Karpas-422 (cell line): ENCODE measurements at regions not wholly inside any gene's neighbourhood (a gene's known extent, or its start where the extent isn't known, plus 50 kb on each side); places are given as distances from the start of the nearest gene placed in this dataset.

Source experiments
- DNase-seq: peaks from one replicate; pipeline ENCODE4 v3.0.0-alpha.2; 2015
- H2AFZ ChIP-seq: fragments of 200-600 bp; sonication (generic); 2 replicates; pipeline ENCODE4 v1.6.1; 2014; ENCODE audit warnings: antibody characterized with exemption, low read length, mixed read lengths
- H3K27ac ChIP-seq: fragments of 200-600 bp; sonication (generic); 2 replicates; pipeline ENCODE4 v1.5.1; 2014; ENCODE audit warnings: mild to moderate bottlenecking, low read length, moderate library complexity
- H3K27me3 ChIP-seq: fragments of 200-600 bp; sonication (generic); 2 replicates; pipeline ENCODE4 v1.6.1; 2014; ENCODE audit warnings: low read length, mixed read lengths
- H3K36me3 ChIP-seq: fragments of 200-600 bp; sonication (generic); 2 replicates; pipeline ENCODE4 v1.6.1; 2014; ENCODE audit warnings: low read length, mixed read lengths; ENCODE audit not compliant: insufficient read depth
- H3K4me1 ChIP-seq: fragments of 200-600 bp; sonication (generic); 2 replicates; pipeline ENCODE4 v1.6.1; 2014; ENCODE audit warnings: mild to moderate bottlenecking, low read length, mixed read lengths
- H3K4me2 ChIP-seq: fragments of 200-600 bp; sonication (generic); 2 replicates; pipeline ENCODE4 v1.6.1; 2014; ENCODE audit warnings: low read length, low read depth, mild to moderate bottlenecking; ENCODE audit not compliant: poor library complexity, severe bottlenecking
- H3K4me3 ChIP-seq: fragments of 200-600 bp; sonication (generic); 2 replicates; pipeline ENCODE4 v1.5.1; 2014; ENCODE audit warnings: mild to moderate bottlenecking, antibody characterized with exemption, low read length, mixed read lengths
- H3K79me2 ChIP-seq: fragments of 200-600 bp; sonication (generic); 2 replicates; pipeline ENCODE4 v1.6.1; 2014; ENCODE audit warnings: mild to moderate bottlenecking, low read length, mixed read lengths
- H3K9ac ChIP-seq: fragments of 200-600 bp; sonication (generic); 2 replicates; pipeline ENCODE4 v1.6.0; 2014; ENCODE audit warnings: low read length
- H3K9me2 ChIP-seq: fragments of 200-600 bp; sonication (generic), shearing (Covaris generic); replicated peaks from 2 replicates; pipeline ENCODE4 v1.6.0; 2014; ENCODE audit warnings: mild to moderate bottlenecking, low read length, moderate library complexity; ENCODE audit not compliant: insufficient read depth
- H3K9me3 ChIP-seq: fragments of 300-700, 200-600 bp; sonication (generic); 2 replicates; pipeline ENCODE4 v1.6.1; 2014; ENCODE audit warnings: low read length, mixed read lengths
- H4K20me1 ChIP-seq: fragments of 200-600 bp; sonication (generic); 2 replicates; pipeline ENCODE4 v1.6.1; 2014; ENCODE audit warnings: mild to moderate bottlenecking, antibody characterized with exemption, low read length, low read depth; ENCODE audit not compliant: insufficient read depth

DNA sequence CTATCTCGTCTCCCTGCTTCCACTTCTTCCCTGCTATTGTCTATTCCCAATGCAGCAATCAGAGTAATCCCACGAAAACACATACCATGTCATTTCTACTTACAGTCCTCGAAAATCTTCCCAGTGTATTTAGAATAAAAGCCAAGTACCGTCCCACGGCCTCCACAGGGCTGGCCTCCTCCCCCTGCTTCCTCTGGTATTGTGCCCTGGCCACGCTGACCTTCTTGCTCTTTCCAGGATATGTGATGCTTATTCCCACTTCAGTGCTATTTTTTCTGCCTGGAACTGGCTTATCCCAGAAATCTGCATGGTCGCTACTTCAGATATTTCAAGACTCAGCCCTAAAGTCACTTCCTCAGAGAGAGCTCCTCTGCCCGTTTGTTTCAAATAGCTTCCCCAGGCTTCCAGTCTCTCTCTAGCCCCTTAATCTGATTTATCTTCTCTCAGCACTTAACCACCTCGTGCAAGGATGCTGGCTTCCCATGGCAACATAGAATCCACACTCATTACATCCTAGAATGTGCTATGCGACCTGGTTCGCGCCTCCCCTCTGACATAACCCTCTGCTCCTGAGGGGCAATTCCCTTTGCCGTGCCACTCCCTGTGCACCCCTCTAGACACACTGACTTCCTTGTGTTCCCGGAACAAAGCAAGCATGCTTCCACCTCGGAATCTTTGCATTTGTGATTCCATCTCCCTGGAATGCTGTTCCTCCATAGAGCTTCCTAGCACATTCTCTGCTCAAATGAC is 365.9 kb downstream of the ZSWIM6 start:
- no peak overlapping the region for H2AFZ ChIP-seq
- H3K27me3 ChIP-seq: no peaks in the 10 kb centered on the region; the same call in 1 of the 2 replicates
- H3K27ac ChIP-seq: no peak overlapping the region
- no peaks in the 10 kb centered on the region for H3K4me1 ChIP-seq
- H3K4me3 ChIP-seq: no peak overlapping the region
- no peaks in the 10 kb centered on the region for H3K9me2 ChIP-seq
- H3K79me2 ChIP-seq: no peaks in the 10 kb centered on the region
- no peaks in the 10 kb centered on the region for H3K9me3 ChIP-seq
- no peaks in the 10 kb centered on the region for H4K20me1 ChIP-seq
- no peak for DNase-seq
- H3K4me2 ChIP-seq: no peak overlapping the region
- no peaks in the 10 kb centered on the region for H3K36me3 ChIP-seq
- no peak overlapping the region for H3K9ac ChIP-seq

DNA sequence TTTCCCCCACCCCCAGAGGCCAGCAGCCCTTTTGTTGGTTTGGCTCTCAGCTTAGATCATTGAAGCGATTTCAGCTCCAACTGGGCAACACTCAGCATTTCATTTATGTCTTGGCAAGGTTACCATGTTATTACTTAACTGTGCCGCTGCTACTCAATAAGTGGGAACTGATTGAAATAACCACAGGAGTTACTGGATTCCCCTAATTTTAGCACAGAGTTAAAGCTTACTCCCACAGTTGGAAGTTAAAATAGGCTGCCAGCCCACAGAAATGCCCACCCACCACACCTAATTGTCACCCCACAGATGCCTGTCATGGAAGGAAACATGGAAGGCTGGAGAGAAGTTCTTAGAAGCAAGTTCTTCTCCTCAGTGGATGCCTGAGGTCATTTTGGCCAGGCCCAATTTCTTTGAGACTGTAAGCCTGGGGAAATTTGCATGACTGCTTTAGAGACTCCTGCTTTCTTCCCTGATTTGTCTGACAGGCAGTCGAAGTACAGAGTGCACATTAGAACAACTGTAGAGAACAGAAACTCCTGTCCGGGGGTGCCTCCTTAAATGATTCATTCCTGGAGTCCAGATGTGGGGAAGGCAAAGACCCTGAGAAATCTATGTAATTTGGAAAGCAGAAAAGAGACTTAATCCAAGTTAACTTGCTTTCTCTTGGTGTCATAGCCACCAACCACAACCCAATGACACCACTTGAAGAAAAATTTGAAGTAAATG is 370.0 kb downstream of the ZSWIM6 start:
- no peaks in the 10 kb centered on the region for H3K4me1 ChIP-seq
- no peak overlapping the region for H2AFZ ChIP-seq
- H3K4me3 ChIP-seq: no peak overlapping the region
- H3K27ac ChIP-seq: no peak overlapping the region
- H3K9me3 ChIP-seq: no peaks in the 10 kb centered on the region
- DNase-seq: no peak
- H4K20me1 ChIP-seq: no peaks in the 10 kb centered on the region
- H3K9ac ChIP-seq: no peak overlapping the region
- no peaks in the 10 kb centered on the region; the same call in 1 of the 2 replicates for H3K27me3 ChIP-seq
- H3K79me2 ChIP-seq: no peaks in the 10 kb centered on the region
- no peaks in the 10 kb centered on the region for H3K9me2 ChIP-seq
- H3K36me3 ChIP-seq: no peaks in the 10 kb centered on the region
- no peak overlapping the region for H3K4me2 ChIP-seq

DNA sequence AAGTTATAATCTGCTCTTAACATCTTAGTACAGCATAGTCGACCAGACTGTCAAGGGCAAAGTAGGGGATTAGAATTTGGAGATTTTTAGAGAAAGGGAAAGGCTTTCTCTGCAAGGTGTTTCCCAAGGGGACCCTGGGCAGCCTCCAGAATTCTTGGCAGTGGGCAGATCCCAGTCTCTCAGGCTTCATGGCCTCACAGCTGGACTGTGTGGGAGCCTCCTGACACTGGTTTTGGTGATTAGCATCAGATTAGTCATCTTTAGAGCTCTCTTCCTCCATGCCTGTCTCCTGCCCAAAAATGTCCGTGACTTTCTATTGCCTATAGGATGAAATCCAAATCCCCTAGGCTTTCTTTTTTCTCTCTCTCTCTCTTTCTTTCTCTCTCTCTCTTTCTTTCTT is 370.7 kb downstream of the ZSWIM6 start:
- Histone ChIP-seq H3K4me2 (no peak overlapping the region), H3K27ac (no peak overlapping the region)

DNA sequence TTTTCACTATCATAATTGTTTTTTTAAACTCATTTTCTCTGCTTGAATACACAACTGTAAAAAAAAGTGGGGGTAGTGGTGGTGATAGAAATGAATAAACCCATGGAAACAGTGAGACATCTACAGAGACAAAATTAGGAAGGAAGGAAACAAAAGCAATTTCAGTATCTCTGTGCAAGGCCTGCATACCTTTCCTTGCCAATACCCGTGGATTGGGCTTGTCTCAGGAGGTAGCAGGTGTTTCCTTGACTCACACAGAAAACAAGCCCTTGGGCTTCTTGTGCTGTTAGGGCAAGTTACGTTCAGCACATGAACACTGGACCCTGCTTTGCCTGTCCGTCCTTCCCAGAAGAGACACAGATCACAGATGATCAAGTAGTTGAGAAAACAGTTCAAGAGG is 372.2 kb downstream of the ZSWIM6 start:
- no peak for DNase-seq
- Histone ChIP-seq H4K20me1 (no peaks in the 10 kb centered on the region), H3K4me3 (no peak overlapping the region)

More for the DNA sequence above, 370.7 kb downstream of the ZSWIM6 start:
- DNase-seq: no peak
- Histone ChIP-seq H3K4me1 (no peaks in the 10 kb centered on the region), H3K4me3 (no peak overlapping the region), H3K9ac (no peak overlapping the region), H2AFZ (no peak overlapping the region), H3K9me3 (no peaks in the 10 kb centered on the region), H3K9me2 (no peaks in the 10 kb centered on the region), H4K20me1 (no peaks in the 10 kb centered on the region), H3K27me3 (no peaks in the 10 kb centered on the region; the same call in 1 of the 2 replicates), H3K36me3 (no peaks in the 10 kb centered on the region), H3K79me2 (no peaks in the 10 kb centered on the region)

DNA sequence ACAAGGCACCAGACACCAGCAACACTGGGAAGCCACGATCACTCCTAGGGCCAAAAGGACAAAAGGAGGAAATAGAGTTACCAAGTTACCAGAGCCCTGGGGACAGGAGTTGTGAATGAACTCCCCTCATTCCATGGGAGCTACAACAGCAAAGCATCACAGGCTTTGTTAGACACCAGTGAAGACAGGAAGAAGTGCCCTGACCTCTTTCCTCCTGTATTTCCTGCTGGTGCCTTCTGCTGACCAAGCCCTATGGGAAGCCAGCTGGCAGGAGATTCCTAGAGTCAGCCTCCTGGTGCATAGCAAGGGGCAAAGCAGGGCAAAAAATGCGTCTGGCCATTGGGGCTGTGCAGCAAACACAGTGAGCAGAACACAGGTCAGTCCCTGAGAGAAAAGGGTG is 374.7 kb downstream of the ZSWIM6 start:
- Histone ChIP-seq H3K9me2 (no peaks in the 10 kb centered on the region), H3K9me3 (no peaks in the 10 kb centered on the region), H3K27ac (no peak overlapping the region)

More for the DNA sequence above, 372.2 kb downstream of the ZSWIM6 start:
- Histone ChIP-seq H3K27me3 (no peaks in the 10 kb centered on the region; the same call in 1 of the 2 replicates), H3K9ac (no peak overlapping the region), H2AFZ (no peak overlapping the region), H3K27ac (no peak overlapping the region), H3K9me2 (no peaks in the 10 kb centered on the region), H3K4me1 (no peaks in the 10 kb centered on the region), H3K79me2 (no peaks in the 10 kb centered on the region), H3K36me3 (no peaks in the 10 kb centered on the region), H3K4me2 (no peak overlapping the region), H3K9me3 (no peaks in the 10 kb centered on the region)

DNA sequence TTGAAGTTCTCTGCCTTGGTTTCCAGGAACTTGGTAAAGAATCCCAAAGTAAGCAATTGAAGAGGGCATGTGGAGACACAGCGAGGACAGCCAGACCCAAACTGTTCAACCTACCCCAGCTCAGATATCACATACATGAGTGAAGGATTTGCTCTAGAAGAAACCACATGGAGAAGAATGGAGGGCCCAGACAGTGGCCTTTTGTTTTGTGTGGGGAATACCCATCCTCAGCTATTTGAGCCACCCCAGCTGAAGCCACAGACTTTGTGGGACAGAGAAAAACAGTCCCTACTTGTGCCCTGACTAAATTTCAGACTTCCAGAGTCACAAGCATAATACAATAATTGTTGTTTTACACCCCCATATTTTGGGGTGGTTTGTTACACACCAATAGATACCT is 387.1 kb downstream of the ZSWIM6 start:
- Histone ChIP-seq H3K9me2 (no peaks in the 10 kb centered on the region), H3K36me3 (no peaks in the 10 kb centered on the region), H3K27ac (no peak overlapping the region), H3K27me3 (no peaks in the 10 kb centered on the region), H3K4me2 (no peak overlapping the region), H3K79me2 (no peaks in the 10 kb centered on the region), H2AFZ (no peak overlapping the region), H3K4me3 (no peak overlapping the region), H3K4me1 (no peaks in the 10 kb centered on the region), H3K9ac (no peak overlapping the region), H4K20me1 (no peaks in the 10 kb centered on the region), H3K9me3 (no peaks in the 10 kb centered on the region)
- no peak for DNase-seq

More for the DNA sequence above, 374.7 kb downstream of the ZSWIM6 start:
- Histone ChIP-seq H3K36me3 (no peaks in the 10 kb centered on the region), H4K20me1 (no peaks in the 10 kb centered on the region), H3K4me1 (no peaks in the 10 kb centered on the region), H3K27me3 (no peaks in the 10 kb centered on the region), H3K4me2 (no peak overlapping the region), H3K79me2 (no peaks in the 10 kb centered on the region), H2AFZ (no peak overlapping the region), H3K9ac (no peak overlapping the region), H3K4me3 (no peak overlapping the region)
- no peak for DNase-seq

DNA sequence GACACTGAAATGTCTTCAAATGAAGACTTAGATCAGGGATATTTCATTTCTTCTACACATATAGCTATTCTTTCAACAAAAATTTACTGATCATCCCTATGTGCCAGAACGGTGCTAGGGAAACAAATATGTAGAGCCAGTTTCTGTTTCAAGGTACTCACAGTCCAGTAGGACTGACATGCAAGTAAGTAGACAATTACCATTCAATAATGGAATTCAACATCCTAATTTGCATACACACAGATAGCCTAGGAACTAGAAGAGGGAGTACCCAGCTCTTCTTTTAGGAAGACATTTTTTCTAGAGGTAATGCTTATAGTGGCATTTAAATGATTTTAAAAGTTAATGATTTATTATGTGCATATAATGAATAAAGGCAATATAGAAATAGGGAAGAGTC is 388.8 kb downstream of the ZSWIM6 start:
- DNase-seq: no peak

DNA sequence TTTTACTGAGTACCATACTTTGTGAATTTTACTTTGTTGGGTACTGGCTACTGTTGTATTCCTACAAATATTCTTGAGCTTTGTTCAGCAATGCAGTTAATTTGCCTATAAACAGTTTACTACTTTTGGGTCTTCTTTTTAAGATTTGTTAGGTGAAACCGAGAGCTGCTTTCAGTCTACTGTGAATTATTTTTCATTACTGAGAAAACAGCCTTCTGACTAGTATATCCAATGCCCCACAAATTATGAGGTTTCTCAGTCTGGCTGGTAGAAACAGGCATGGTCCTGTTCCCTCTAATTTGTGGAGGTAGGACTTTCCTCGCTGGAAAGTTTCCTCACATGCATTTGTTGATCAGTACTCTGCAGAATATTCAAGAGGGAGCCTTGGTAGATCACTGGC is 392.0 kb downstream of the ZSWIM6 start:
- Histone ChIP-seq H3K9me2 (no peaks in the 10 kb centered on the region), H3K27ac (no peak overlapping the region), H2AFZ (no peak overlapping the region), H3K27me3 (no peaks in the 10 kb centered on the region), H3K9me3 (no peaks in the 10 kb centered on the region), H3K79me2 (no peaks in the 10 kb centered on the region), H3K4me2 (no peak overlapping the region), H3K4me3 (no peak overlapping the region), H3K36me3 (no peaks in the 10 kb centered on the region), H3K9ac (no peak overlapping the region), H4K20me1 (no peaks in the 10 kb centered on the region), H3K4me1 (no peaks in the 10 kb centered on the region)
- no peak for DNase-seq

More for the DNA sequence above, 388.8 kb downstream of the ZSWIM6 start:
- Histone ChIP-seq H3K4me3 (no peak overlapping the region), H3K9ac (no peak overlapping the region), H3K4me2 (no peak overlapping the region), H3K27me3 (no peaks in the 10 kb centered on the region), H2AFZ (no peak overlapping the region), H3K79me2 (no peaks in the 10 kb centered on the region), H3K4me1 (no peaks in the 10 kb centered on the region), H3K9me2 (no peaks in the 10 kb centered on the region), H3K36me3 (no peaks in the 10 kb centered on the region), H4K20me1 (no peaks in the 10 kb centered on the region), H3K27ac (no peak overlapping the region), H3K9me3 (no peaks in the 10 kb centered on the region)
